HG03378 (cell line): ENCODE measurements at regions not wholly inside any gene's neighbourhood (a gene's known extent, or its start where the extent isn't known, plus 50 kb on each side); places are given as distances from the start of the nearest gene placed in this dataset.

Source experiments
- ATAC-seq: cut with Tn5 transposase; IDR thresholded peaks from one replicate; pipeline ENCODE4 v1.9.1; 2021; ENCODE audit warnings: mild to moderate bottlenecking, moderate library complexity; ENCODE audit not compliant: unreplicated experiment

DNA sequence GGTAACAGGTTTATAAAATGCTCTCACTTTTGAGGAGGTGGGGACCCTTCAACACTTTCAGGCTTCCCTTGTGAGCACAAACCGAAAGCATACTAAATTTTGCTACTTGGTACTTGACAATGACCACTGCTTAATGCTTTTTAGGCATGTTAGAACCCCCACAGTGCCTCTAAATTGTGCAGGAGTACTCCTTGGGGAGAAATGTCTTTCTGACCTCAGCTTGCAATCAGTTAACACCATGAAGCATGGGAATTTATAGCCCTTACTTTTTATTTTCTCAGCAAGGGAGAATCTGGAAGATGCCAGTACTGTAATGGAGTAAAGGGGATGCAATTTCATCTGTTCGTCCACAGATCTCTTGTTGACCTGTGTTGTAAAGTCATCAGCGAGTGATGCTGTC is 308.9 kb upstream of the TBC1D5 start:
- no peak for ATAC-seq

DNA sequence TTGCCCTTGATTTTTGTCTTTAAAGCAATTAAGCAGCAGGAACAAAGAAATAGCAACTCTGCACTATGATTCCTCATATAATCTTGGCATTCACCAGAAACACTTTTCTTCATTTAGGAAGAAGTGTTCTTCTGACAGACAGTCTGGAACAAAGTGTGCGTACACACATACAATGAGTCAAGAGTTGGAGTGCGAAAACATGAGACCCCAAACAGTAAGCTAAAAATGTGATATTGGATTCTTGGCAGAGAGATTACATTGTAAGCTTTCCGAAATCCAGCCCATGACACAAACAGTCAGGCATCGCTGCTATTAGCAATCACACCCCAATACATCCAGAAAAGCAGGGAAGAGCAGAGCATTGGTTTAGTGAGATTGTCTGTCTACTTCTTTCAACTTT is 306.7 kb upstream of the TBC1D5 start:
- ATAC-seq, result no peak

DNA sequence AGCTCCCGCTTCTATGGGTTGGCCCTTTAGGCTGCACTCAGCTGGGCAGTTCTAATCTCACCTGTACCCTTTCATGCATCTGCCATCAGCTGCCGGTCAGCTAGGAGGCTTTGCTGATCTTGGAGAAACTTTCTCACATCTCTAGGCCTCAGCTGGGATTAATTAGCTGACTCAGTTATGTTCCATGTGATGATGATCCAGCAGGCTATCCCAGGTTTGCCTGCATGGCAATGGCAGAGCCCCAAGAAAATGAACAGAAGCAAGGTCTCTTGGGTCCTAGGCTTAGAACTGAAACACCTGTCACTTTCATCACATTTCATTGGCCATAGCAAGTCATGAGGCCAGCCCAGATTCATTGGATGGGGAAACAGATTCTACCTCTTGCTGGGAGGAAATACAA is 304.6 kb upstream of the TBC1D5 start:
- ATAC-seq, result no peak

DNA sequence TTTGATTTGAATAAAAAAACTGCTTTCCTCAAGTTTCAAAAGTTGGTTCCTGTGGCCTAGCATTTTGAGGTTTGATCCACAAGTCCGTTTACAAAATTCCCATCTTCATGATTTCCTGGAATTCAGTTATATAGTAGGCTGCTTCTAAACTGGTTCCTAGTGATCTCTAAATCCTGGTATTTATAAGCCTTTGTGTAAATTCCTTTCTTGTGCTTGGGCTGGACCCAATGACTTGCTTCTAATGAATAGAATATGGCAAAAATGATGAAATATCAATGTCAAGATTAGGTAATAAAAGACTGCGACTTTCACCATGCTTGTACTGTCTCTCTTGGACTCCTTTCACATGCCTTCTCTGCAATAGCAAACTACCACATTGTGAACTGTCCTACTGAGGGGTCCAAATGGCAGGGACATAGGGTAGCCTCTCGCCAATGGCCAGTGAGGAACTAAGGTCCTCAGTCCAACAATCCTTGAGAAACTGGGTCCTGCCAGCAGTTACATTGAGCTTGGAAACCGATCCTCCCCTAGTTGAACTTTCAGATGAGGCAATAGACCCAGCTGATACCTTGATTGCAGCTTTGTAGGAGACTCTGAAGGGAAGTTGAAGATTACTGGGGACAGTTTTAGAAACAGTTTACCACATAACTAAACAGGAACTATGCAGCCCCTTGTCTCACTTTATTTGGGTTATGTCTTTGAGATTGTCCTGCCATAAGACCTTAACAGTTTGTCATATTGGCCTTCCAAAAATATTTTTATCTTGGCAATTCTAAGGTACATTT is 303.9 kb upstream of the TBC1D5 start:
- no peak for ATAC-seq

DNA sequence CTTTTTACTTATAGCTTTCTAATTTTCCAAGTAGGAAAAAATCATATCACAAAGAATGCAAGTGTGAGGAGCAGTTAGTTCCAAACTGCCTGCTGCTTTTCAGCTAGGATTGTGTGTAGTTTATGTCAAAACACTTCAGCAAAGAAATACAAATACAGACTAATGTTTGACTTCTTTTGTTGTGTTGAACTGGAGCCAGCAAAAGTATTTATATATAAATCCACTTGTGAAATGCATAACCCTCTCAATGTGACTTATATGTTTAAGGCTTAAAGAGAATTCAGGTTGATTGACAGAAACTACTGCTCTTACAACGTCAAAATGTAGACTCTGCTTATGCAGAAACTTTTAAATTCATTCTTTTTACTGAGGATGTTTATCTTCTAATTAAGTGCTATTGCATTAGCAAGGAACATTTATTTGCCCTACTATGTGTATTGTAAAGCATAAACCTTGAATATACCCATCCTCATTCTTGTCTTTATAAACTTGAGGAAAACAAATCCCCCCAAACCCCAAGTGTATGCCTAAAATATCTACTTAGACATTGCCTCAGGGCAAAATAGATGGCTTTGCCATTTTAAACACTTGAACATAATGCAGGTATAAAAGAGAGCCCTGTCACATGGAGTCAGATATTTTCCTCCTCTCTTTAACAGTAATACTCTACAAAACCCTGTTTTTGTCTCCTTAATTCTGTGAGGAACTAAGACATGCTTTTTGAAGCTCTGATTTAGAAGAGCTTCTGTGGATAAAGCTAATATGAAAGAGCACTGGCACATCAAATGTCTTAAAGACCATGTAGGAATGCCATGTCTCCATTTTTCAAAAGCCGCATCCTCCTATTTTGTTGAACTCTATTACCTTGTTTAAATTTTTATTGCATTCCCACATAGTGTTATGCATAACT is 302.8 kb upstream of the TBC1D5 start:
- ATAC-seq, result no peak

DNA sequence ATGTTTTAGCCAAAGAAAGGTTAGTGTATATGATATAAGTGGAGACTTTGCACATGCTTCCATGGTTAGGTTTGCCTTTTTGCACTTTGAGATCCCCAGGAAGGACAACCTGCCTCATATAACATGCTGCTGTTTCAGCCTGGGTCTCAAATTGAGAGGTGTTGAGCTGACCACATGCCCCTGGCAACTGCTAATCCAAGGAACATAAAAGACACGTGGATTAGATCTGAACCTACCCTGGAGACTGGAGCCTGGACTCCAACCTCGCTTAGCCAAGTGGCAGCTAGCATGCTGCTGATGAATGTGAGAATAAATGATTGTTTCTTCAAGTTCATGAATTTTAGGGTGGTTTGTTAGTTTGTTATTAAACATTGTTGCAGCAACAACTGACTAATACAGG is 301.8 kb upstream of the TBC1D5 start:
- ATAC-seq, result no peak

DNA sequence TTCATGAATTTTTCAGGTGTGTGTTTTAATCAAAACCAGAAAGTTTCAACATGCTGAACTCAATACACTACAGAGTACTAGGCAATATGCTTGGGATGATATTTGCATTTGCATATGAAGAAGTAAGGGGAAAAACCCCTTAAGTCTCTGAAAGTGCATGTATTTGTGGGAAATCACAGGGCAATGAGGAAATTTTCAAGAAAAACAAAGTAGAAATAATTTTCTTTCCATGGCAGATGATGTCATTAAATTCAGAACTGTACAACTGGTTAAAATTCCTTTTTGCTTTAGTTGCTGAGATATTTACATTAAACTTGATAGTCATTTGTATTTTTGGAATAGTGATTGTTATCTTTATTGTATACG is 294.0 kb upstream of the TBC1D5 start:
- ATAC-seq, result no peak

DNA sequence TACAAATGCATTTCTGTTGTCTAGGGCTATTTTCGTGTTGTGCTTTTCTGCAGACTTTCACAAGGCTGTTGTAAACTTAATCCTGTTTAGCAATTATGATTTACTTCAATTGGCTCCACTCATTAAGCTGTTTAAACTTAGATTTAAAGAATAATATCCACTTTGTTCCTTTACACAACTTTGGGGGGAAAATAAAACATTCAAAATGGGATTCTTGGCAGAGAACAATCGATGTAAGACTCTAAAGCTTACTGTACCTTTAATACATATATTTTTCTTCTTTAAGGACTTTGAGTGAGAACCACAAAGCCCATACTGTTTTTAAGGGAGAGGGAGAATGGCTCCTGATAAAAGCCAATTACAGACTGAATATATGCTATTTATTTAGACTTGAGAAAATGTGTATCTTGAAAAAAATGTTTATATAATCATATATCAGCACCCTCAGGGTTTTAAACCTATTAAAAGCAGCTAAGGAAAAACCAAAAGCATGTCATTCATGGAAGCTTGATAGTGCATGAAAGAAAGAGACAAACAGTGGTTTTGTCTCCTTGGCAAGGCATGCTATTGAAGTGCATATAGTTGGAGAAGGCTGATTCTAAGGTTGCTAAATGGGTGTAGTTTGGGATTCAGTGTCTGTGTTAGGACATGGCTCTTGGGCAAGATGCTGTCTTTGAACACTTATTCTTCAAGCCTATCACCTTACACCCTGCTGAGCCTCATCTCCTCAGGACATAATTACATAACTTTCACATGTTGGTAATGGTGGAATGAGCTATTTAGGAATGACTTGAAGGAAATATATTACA is 293.4 kb upstream of the TBC1D5 start:
- ATAC-seq, result no peak

DNA sequence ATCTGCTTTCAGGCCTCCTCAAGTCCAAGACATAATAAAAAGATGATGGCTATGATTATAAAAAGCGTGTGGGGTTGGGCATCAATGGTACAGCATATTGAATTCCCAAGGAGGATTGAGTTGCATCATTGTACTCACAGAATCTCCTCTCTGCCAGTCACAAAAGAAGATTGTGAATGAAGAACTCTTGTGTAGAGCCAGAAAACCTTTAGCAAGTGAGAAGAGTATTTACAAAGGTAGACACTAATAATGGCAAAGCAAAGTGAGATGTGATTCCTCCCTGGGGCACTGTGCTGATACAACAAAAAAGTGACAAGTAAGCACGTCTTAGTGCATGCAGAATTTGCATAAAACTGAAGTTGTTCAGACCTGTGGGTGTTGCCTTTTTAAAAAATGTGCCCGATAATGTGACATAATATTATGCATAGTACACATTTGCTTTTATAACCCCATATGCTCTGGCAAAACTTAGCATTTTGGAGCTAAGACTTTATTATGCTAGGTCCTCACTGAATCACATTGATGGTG is 291.2 kb upstream of the TBC1D5 start:
- ATAC-seq, result no peak

DNA sequence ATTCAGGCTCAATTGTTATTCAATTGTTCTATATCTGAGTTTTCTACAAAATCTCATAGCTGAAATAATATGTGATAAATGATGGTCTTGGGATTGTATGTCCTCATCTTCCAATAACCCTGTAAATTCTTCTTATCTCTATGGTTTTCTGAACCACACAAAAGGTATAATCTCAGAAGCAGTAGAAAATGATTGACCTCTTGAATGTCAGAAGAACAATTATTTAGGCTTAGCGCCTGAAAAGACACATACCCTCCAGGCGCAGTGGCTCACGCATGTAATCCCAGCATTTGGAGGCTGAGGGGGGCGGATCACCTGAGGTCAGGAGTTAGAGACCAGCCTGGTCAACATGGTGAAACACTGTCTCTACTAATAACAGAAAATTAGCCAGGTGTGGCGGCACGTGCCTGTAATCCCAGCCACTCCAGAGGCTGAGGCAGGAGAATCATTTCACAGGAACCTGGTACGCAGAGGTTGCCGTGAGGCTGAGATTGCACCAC is 288.0 kb upstream of the TBC1D5 start:
- no peak for ATAC-seq

DNA sequence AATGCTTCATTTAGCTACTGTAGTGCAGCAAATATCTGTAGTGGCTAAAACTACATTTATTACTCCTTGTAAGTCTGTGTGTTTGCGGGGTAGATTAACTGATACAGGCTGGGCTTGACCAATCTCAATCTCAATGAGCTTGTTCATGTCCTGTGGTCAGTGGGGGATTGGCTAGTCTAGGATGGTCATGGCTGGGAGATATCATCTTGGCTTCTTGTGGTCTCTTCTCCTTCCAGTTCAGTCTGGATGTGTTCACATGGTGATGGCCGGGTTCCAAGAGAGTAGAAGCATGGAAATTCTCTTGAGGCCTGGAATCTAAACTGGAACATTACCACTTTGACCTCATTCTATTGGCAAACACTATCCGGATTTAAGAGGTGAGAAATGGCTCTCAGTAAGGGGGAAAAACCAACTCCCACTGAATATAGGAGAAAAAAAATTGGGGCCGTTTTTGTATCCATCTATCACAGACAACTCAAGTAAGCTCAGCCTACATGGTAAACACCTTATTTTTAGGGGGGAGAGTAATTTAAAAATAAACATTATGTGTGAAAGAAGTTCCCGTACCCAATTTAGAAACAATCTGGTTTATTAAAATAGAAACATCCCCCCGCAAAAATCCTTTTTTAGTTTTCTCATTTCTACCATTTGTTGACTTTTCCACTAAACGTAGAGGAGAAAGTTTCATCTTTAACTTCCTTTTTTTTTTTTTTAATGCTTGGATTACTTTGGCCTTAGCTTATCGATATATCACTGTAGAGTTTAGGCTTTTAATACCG is 284.9 kb upstream of the TBC1D5 start:
- no peak for ATAC-seq

DNA sequence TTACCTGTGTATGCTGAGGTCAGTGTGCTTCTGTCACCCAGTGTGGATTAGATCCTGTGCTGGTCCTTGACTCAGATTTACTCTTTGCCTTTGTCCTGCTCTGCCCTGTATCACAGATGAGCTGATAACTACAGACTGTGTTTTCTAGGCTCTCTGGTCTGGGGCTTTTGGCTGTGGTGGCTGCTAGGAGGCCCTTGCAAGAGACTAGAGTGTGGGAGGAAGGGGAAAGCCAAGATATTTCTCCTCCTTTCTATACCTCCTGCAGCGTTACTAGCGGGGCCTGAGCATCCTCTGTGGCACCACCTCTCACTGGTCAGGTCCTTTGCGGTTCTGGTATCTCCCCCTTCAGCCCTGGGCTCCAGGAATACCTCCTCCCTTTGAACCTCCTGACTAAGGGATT is 282.3 kb upstream of the TBC1D5 start:
- ATAC-seq, result no peak

DNA sequence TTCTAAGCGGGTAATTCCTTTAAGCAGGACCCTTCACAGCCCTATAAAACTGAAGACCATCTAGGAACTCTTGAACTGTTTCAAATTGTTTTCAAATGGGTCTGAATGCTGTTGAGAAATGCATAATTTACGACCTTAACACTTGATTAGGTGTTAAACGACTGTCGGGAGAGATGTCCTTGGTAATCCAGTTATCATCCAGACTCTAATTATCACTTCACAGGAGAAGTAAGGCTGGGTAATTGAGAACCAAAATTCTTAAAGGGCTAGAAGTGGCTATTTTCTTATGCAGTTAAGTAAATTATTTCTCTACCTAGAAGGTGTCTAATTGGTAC is 276.7 kb upstream of the TBC1D5 start:
- no peak for ATAC-seq

DNA sequence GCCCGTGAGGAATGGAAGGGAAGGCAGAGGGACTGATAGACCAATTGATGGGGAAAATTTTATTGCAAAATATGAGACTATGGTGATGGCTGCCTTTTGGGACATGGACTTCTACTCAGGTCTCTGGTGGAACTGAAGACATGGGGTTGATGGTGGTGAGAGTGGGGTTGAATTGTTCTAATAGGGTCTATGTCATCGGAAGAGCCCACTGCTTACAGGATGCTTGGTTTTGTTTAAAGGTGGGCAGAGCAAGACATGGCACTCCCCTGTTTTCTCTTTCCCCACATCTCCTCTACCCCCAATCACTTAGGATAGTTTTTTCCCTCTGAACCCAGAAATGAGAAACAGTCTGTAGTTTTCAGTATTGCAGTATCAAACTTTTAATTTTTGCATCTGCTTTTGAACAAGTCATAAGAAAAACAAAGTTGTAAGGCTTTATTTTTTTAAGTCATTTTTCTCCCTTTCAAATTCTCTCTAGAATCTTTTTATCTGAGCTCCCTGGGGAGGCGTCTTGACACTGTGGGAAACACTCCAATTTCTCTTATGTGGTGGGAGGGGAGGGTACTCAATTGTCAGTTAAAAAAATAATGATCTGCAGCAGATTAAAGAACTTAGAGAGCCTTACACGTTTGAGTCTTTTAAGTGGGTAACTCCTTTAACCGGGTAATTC is 276.2 kb upstream of the TBC1D5 start:
- ATAC-seq, result no peak

DNA sequence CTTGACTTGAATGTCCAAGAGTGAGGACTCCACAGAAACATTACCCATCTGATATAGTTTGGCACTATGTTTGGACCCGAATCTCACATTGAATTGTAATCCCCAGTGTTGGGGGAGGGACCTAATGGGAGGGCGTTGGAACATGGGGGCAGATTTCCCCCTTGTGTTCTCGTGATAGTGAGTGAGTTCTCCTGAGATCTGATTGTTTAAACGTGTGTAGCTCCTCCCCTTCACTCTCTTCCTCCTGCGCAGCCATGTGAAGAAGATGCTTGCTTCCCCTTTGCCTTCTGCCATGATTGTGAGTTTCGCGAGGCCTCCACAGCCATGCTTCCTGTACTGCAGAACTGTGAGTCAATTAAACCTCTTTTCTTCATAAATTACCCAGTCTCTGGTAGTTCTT is 273.9 kb upstream of the TBC1D5 start:
- ATAC-seq, result no peak

DNA sequence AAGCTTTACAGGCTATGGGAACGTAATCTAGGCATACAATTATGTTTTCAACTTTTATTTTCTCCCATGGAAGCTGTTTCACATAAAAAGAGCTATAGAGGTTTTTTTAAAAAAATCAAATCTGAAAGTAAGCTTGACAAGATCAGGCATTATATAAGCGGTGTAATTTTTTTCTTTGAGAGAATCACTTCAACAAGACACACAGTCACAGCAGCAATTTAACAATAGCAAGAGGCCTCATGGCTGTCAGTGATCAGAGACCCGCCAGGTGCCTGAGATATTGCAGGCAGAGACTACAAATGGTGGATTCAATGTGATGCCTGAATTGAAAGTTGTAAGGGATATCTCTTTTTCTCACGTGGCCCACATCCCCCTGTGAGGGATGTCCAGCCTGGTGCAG is 270.5 kb upstream of the TBC1D5 start:
- no peak for ATAC-seq

DNA sequence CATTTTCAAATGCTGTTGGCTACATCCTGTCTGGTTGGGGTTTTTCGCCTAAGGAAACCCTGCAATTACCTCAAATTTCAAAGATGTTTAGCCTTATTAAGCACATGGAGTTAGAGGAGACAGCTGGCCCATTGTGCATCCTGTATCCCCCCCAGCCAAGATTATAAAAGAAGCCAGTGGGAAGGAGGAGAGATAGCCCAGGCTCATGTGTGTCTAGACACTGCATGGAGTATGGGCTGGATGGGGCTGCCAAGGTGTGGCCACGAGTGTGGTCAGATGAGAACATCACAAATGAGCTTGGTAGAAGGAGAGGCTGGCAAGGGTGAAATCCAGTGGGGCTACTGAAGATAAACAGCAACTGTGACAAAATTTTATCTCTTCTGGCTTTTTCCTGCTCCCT is 270.0 kb upstream of the TBC1D5 start:
- ATAC-seq, result no peak

DNA sequence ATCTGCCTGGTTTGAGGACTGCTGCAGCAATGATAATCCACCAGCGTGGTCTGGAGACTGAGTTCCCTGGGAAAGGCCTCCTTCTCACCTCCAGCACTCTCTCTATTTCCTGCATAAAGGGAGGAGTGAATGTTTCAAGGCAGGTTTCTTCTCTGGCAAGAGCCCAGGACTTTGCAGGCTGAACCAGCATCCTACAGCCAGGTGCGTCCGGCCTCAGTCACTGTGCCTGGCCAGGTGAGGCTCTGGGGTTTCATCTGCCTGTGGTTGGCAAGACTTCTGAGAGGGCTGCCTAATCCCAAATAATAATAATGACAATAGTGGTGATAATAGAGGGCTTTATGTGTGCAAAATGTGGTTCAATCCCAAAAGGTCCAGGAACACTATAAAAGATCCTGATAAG is 269.0 kb upstream of the TBC1D5 start:
- no peak for ATAC-seq

DNA sequence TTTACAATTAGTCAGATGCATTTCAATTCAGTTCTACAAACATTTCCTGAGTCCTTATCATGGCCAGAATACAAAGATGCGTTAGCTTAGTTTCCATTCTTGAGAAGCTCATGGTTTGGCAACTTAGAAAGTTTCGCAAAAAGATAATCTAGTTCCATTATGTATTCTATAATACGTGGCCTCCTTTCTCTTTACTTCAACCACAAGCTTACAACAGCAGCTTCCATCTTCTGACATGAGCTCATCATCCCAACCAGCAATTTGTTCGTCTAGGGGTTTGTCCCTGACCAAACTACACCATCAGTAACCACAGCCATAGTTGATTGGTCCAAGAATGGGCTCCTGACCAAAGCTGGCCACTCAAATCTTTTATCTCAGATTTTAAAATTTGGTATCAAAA is 267.6 kb upstream of the TBC1D5 start:
- ATAC-seq, result no peak
